ENCODE measurements at regions not wholly inside any gene's neighbourhood (a gene's known extent, or its start where the extent isn't known, plus 50 kb on each side); places are given as distances from the start of the nearest gene placed in this dataset.

GRCh38 chr1:54497338-54497737 is 50.7 kb upstream of the ACOT11 start:
- ATAC-seq, result no peak

DNA sequence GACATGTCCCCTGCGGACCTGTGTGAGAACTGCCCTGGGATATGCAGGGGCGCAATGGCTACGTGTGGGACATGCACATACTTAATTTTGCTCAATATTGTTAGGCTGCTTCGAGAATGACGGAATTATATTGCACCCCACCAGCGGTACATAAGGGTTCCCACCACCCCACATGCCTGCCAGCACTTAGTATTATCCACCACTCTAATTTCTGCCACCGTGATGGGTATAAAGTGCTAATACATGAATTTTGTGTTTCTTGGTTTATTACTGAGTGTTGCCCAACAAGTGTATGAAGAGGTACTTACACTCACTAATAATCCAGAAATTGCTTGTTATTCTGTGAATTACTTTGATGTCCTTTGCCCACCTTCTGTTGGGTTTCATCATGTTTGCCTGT is 52.1 kb upstream of the ACOT11 start:
- ATAC-seq, result no peak

DNA sequence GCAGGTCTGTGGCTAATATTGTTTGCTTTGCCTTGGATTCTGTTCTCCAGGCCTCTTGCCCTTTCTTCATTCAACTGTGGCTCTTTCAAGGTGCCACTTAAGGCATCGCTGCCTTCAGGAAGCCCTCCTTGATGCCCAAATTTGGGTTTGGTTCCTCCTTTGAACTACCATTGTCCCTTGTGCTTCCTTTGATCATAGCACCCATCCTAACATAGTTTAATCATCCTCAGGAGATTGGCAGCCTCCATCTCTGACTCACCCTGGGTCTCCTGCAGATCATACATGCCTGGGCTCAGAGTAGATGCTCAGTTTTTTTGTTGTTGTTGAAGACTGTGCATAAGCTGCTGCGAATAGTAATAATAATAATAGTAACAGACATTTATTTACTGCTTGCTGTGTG is 54.4 kb upstream of the ACOT11 start:
- ATAC-seq, result no peak

DNA sequence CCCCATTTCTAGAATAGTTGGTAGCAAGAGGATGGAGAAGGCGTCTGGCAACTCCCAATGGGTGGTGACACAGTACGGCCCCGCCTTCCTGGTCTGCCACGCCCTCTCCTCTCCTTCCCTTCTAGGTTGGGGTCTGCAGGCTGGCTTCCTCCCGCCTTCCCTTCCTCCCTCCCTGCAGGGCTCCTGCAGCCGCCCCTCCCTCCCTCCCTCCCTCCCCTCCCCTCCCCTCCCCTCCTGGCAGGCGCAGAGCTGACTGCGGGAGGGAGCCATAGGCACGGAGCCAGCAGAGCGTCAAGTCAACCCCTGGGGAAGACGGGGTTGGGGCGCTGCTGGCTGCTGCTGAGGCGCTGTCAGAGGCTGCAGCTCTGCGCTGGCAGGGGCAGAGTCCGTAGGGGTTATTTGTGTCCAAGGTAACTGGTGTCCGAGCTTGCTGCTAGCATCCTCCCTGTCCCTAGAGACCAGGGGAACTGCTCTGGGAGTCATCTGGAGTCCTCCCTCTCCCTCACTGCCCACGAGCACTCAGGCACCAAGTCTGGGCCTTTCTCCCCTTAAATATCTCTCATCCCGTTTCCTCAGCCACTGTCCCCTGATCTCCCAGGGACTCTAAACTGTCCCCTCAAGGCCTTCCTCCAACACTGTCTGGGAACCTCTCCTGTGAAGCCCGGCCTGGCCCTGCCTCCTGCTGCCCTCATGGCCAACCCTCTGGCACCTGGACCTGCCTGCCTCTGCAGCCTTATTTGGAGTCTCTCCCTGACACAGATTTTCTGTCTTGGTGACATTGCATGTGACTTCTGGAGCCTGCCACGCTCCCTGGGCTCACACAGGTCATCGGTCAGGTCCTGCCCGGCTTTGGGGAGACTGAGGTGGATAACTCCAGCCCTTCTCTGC is 57.4 kb upstream of the ACOT11 start:
- ATAC-seq, result no peak

- no peak for ATAC-seq
Measured at GRCh38 chr1:54489627-54490250, 58.3 kb upstream of the ACOT11 start.

GRCh38 chr1:54488779-54489626 is 59.0 kb upstream of the ACOT11 start:
- peak; percentile 75 for ATAC-seq

DNA sequence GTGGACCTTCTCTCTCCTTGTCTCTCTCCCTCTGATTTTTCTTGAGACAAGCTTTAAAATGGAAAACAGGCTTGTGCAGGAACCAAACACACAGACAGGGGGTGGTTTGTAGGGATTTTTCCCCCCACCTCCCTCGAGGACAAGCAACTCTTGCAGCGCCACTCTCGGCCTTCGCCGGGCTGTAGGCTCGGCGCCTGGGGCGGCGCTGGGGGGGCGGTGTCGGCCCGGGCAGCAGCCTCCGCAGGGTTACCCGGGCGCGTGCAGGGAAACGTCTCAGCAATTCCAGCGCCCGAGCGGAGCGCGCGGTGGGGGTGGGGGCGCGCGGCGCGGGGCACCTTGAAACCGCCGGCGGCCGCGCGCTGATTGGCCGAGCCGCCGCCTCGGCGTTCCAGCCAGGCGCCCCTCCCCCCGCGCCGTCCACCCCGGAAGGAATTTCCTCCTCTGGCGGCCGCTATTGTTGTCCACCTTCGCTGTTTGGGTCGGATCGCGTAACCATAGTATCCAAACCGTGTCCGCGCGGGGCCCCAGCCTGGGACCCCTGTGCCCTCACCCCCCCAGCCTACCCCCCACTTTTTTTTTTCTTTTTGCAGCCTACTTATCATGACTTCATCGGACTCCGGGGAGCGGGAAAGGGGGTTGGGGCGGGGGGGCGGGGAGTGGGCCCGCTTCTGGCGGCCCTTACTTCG is 59.8 kb upstream of the ACOT11 start:
- ATAC-seq, result peak; percentile 55 to 65

GRCh38 chr1:54487571-54488050 is 60.4 kb upstream of the ACOT11 start:
- ATAC-seq, result no peak

GRCh38 chr1:54486907-54487306 is 61.1 kb upstream of the ACOT11 start:
- ATAC-seq, result no peak

DNA sequence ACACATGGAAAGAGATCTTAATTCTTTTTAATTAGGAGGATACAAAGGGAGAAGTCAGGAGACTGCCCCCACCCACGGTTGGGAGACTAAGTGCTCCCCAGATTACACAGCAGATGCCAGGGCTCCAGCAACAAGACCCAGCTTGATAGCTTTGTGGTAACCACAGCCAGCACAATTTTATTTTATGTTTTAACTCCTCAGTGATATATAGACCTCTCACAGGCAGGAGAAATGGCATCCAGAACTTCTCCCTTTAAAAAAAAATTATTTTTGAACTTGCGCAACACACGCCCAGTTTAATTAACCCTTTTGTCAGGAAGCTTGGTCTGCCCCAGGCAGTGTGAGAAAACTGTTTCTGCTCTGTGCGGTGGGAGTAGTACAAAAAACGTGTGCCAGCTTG is 62.6 kb upstream of the ACOT11 start:
- ATAC-seq, result no peak

DNA sequence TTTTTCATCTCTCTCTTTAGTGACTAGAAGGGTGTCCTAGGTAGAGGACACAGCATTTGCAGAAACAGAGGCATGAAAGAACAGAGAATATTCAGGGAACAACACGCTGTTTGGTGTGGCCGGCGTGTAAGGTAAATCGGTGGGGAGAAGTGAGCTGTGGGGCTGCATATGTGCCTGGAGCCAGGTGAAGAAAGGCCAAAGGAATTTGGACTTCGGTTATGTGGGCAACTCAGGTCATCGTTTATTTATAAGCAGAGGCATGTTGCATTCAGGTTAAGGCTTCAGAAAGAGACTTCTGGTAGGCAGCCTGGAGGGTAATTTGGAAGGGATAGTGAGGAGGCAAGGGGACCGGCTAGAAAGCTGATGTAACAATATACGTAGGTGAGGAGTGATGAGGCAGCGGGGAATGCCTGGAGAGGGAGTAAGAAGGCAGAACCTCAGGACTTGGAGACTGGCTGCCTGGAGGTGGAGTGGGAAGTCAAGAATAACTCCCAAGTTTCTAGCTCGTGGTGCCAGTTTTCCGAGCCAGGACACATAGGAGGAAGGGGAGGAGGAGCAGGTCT is 64.1 kb upstream of the ACOT11 start:
- no peak for ATAC-seq

GRCh38 chr1:54481201-54481884 is 66.7 kb upstream of the ACOT11 start:
- ATAC-seq, result no peak

- peak in 1 of 2 donors; percentile 20 for ATAC-seq
Measured at GRCh38 chr1:54480525-54480848, 67.5 kb upstream of the ACOT11 start.

GRCh38 chr1:54479841-54480524 is 68.0 kb upstream of the ACOT11 start:
- no peak for ATAC-seq

- no peak for ATAC-seq
Measured at GRCh38 chr1:54479251-54479650, 68.8 kb upstream of the ACOT11 start.

DNA sequence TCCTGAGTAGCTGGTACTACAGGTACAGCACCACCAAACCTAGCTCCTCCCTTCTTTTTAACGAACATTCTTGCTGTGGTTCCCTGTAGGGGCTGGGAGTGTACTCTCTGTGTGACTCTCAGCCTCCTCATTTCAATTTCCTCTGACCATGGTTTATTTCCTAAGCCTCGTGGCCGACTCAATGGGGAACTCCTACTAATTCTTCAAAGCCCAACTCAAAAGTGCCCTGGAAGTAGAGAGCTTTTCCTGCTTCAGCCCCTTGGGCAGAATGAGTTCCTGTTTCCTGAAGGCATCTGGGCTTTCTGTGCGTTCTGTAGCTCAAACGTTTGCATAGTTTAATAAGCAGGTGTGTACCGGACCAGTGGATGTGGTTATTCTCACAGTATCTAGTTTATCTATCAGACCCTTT is 70.9 kb upstream of the ACOT11 start:
- no peak for ATAC-seq

GRCh38 chr1:54476530-54477109 is 70.4 kb upstream of the SSBP3 start:
- no peak for ATAC-seq

DNA sequence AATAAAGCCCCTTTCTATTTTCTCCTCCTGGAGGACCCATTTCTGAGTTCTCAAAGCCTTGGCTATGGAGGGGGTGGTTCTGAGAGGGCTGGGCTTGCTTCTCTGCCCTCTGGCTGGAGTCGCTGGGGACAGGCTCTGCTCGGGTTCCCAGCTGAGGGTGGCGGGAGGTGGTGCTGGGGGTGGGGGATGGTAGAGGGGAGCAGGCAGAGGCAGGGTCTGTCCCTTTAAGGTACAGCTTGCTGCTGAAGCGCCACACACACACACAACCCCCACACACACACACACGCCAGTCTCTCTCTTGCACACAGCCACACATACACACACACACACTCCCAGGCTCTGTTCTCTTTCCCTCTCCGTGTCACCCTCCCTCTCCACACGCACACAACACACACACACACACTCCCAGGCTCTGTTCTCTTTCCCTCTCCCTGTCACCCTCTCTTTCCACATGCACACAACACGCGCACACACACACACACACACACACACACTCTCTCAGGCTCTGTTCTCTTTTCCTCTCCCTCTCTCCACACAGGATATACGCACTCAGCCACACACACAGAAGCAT is 69.8 kb upstream of the SSBP3 start:
- ATAC-seq, result no peak

DNA sequence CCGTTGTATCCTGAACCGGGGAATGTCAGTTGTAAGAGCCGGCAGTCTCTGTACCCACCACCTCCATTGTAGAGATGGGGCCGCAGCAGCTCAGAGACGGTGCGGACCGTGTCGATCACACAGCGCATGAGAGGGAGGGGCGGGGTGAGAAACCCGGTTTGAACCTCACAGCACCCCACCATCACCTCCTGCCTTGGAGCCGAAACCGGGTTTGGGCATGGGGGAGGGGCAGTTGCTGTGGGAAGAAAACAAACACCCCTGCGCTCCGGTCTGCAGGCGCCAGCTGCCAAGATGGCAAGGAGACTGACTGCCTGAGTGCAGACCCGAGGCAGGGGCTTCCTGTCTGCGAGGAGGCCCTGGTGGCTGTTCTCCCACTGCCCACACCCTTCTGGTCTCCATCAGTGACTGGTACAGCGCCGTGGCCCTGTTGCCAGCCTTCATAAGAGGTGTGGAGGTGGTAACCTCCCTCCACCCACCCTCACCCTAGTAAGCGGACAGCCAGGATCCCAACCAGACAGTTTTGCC is 69.2 kb upstream of the SSBP3 start:
- peak in 1 of 2 donors; percentile 35 for ATAC-seq

Measured in activated CD4-positive, CD25-positive, alpha-beta regulatory T cell treated with anti-CD3 and anti-CD28 coated beads, Interleukin-2, amount 50 U/mL, for 24 hours (primary cell).